Right cardiac atrium (tissue), 5 donors: ENCODE measurements at regions not wholly inside any gene's neighbourhood (a gene's known extent, or its start where the extent isn't known, plus 50 kb on each side); places are given as distances from the start of the nearest gene placed in this dataset.

ENCODE experiments used
- ATAC-seq, 2 donors: fragments of 200-7000 bp; cut with Tn5 transposase; one replicate each; pipeline versions ENCODE4 v1.8.0 to v1.9.1; 2020; ENCODE audit warnings: moderate library complexity in 2 of 2, mild to moderate bottlenecking in 1 of 2
- DNase-seq, 3 donors: peaks; one replicate each; pipeline ENCODE4 v3.0.0-alpha.2; 2020
- H3K27ac ChIP-seq: one replicate; pipeline ENCODE4 v1.5.1; 2013; ENCODE audit warnings: mild to moderate bottlenecking, low read length, control low read depth, moderate library complexity
- H3K27me3 ChIP-seq: one replicate; pipeline ENCODE4 v1.6.1; 2013; ENCODE audit not compliant: control insufficient read depth, insufficient read depth
- H3K4me1 ChIP-seq: one replicate; pipeline ENCODE4 v1.6.1; 2013; ENCODE audit warnings: low read length; ENCODE audit not compliant: control insufficient read depth, insufficient read depth
- H3K4me3 ChIP-seq: one replicate; pipeline ENCODE4 v1.5.1; 2013; ENCODE audit warnings: low read length, control low read depth
- H3K9me3 ChIP-seq: one replicate; pipeline ENCODE4 v1.6.1; 2013; ENCODE audit warnings: low read length; ENCODE audit not compliant: control insufficient read depth
- WGBS: extraction: QIAGEN DNeasy Blood & Tissue Kit; methylation state at CpG from one replicate; pipeline ENCODE4 v1.1.7; 2013; 5-methylcytosine and 5-hydroxymethylcytosine counted together
- intact Hi-C, 4 donors: fragments of 100-400 bp; cut with DNase I; formaldehyde crosslinking; loops; one replicate each; pipeline versions ENCODE4 v1.11.0 to v1.14.0; 2022 to 2023
- donor health status: healthy with polysubstance abuse.
- donor health status: DM: no; HTN: yes; CAD: no.
- donor health status: DM: no; HTN: no; CAD: no.
- donor health status: DM: no; HTN: yes; CAD: no; lungs with severe emphysema.
- donor health status: DM: yes; HTN: yes; CAD: no.

DNA sequence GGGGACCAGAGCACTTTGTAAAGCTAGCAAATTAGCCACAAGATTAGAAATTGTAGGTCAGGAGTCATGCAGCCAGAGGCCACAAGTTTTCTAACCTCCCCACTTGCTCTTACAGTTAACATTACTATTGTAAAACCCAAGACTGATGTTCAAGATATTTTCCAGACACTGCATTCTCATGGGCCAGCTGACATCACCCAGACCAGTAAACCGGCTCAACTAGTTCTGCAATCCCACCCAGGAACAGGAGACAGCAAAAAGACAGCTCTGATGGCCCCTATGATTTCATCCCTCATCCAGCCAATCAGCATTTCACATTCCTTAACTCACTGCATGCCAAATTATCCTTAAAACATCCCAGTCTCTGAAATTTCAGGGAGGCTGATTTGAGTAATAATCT lies 178.5 kb downstream of the PRR20E start:
- DNase-seq, result no peak
- H3K27me3 ChIP-seq, result no peaks in the 10 kb centered on the region
- H3K27ac ChIP-seq, result no peak overlapping the region
- intact Hi-C loops, result no loop called here
- no peak overlapping the region for H3K4me3 ChIP-seq
- no peak for ATAC-seq
- no peaks in the 10 kb centered on the region for H3K9me3 ChIP-seq
- no peaks in the 10 kb centered on the region for H3K4me1 ChIP-seq
- 54% methylated on average over 1 of the region's 1 CpG for WGBS

GRCh38 chr13:57346786-57347185 lies 179.8 kb downstream of the PRR20E start:
- WGBS, result 77% methylated on average over 2 of the region's 2 CpGs
- intact Hi-C loops, result no loop called here
- no peak for ATAC-seq

DNA sequence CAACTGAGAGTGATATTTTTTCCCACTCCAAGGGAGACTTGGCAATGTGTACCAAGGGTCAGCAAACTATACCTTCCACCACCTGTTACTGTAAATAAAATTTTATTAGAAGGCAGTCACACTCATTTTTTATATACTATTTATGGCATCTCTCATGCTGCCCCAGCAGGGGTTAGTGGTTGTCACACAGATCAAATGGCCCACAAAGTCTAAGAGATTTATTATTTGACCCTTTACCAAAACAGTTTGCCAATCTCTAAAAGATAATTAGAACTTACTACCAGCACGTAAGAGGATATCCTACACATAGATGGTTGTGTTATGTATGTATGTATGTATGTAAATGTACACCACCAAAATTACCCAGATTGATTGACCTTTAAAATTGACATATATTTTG lies 185.1 kb downstream of the PRR20E start:
- WGBS, result 80% methylated on average over 1 of the region's 1 CpG
- intact Hi-C loops, result no loop called here

More at GRCh38 chr13:57346786-57347185, 179.8 kb downstream of the PRR20E start:
- Histone ChIP-seq H3K4me3 (no peak overlapping the region), H3K27ac (no peak overlapping the region), H3K27me3 (no peaks in the 10 kb centered on the region), H3K4me1 (no peaks in the 10 kb centered on the region), H3K9me3 (no peaks in the 10 kb centered on the region)
- no peak for DNase-seq

GRCh38 chr13:57353831-57354230 lies 186.8 kb downstream of the PRR20E start:
- Histone ChIP-seq H3K4me1 (no peaks in the 10 kb centered on the region), H3K9me3 (no peaks in the 10 kb centered on the region), H3K27me3 (no peaks in the 10 kb centered on the region), H3K27ac (no peak overlapping the region), H3K4me3 (no peak overlapping the region)
- ATAC-seq (no peak), DNase-seq (no peak)
- 57% methylated on average over 3 of the region's 3 CpGs for WGBS
- intact Hi-C loops, result no loop called here

More for the DNA sequence above, 185.1 kb downstream of the PRR20E start:
- no peak overlapping the region for H3K27ac ChIP-seq
- H3K27me3 ChIP-seq, result no peaks in the 10 kb centered on the region
- DNase-seq (no peak), ATAC-seq (no peak)
- no peaks in the 10 kb centered on the region for H3K9me3 ChIP-seq
- no peaks in the 10 kb centered on the region for H3K4me1 ChIP-seq
- H3K4me3 ChIP-seq, result no peak overlapping the region

DNA sequence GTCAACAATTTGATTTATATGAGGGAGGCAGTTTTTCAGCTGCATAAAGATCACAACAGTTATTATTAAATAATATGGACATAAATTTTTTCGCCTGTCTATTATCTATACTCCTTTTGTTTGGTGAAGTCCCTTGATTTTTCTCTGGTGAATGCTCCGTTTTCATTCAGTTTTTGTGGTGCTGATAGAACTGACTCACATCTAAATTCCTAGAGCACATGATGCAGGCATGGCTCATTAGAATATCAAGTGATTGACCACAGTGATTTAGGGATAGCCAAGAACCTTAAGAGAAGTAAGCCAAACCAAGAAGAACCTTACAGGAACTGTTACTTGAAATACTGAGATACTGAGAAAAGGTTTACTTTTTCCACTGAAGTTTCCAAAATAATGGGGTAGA lies 208.9 kb downstream of the PRR20E start:
- 69% methylated on average over 2 of the region's 2 CpGs for WGBS
- intact Hi-C loops, result loop anchor here in 1 of 4 donors (10.0 kb wide), 1 partner anchor 59 kb away; no protein-coding TSS in a partner anchor
- Histone ChIP-seq H3K4me3 (no peak overlapping the region), H3K27ac (no peak overlapping the region), H3K9me3 (no peaks in the 10 kb centered on the region), H3K4me1 (no peaks in the 10 kb centered on the region), H3K27me3 (no peaks in the 10 kb centered on the region)
- DNase-seq (no peak), ATAC-seq (no peak)

DNA sequence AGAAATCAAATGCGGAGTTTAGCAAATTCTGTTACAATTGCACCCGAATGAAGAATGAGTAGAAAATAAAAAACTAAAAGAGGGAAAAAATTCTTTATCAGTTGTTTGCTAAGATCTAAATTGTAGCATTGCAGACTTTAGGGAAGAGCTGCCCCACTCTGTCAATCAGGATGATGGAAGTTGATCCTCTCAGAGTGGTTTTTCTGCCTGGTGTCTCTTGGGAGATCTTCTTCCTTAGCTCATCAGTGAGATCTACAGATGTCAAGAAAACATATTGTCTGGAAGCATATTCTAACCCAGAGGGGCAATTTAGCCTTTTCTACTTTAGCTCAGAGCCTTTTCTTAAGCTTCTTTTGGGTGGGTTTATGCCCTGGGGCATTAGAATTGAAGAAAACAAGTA lies 223.2 kb upstream of the PCDH17 start:
- WGBS, result 85% methylated on average over 2 of the region's 2 CpGs
- ATAC-seq, result no peak

GRCh38 chr13:57409121-57409520 lies 222.4 kb upstream of the PCDH17 start:
- intact Hi-C loops, result no loop called here
- H3K27me3 ChIP-seq, result no peaks in the 10 kb centered on the region
- H3K4me1 ChIP-seq, result no peaks in the 10 kb centered on the region
- H3K27ac ChIP-seq, result no peak overlapping the region
- ATAC-seq (no peak), DNase-seq (no peak)
- H3K4me3 ChIP-seq, result no peak overlapping the region
- H3K9me3 ChIP-seq, result no peaks in the 10 kb centered on the region

More for the DNA sequence above, 223.2 kb upstream of the PCDH17 start:
- DNase-seq, result no peak
- H3K9me3 ChIP-seq, result no peaks in the 10 kb centered on the region
- no peak overlapping the region for H3K27ac ChIP-seq
- H3K4me1 ChIP-seq, result no peaks in the 10 kb centered on the region
- H3K4me3 ChIP-seq, result no peak overlapping the region
- intact Hi-C loops, result no loop called here
- H3K27me3 ChIP-seq, result no peaks in the 10 kb centered on the region

DNA sequence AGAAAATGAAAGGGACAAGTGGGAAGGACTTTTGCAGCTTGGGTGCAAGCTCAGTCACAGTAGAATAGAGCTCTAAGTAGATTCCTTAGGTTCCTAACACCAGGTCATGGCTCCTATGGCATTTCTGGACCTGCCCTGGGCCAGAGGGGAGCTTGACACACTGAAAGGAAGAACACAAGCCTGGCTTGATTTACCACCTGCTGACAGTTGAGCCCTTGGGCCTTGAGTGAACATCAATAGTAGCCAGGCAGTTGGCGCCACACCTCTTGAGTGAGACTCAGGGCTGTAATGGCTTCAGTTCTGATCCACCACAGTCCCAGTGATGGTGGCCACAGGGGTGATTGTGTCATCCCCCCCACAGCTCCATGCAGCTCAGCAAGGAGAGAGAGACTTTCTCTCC lies 221.9 kb upstream of the PCDH17 start:
- intact Hi-C loops, result no loop called here
- Histone ChIP-seq H3K4me1 (no peaks in the 10 kb centered on the region), H3K4me3 (no peak overlapping the region), H3K27ac (no peak overlapping the region), H3K27me3 (no peaks in the 10 kb centered on the region), H3K9me3 (no peaks in the 10 kb centered on the region)
- 89% methylated on average over 1 of the region's 1 CpG for WGBS
- DNase-seq (peak in 1 of 3 donors; percentile 14), ATAC-seq (no peak)

GRCh38 chr13:57418067-57418677 lies 213.4 kb upstream of the PCDH17 start:
- intact Hi-C loops, result no loop called here
- H3K4me3 ChIP-seq, result no peak overlapping the region
- WGBS, result 57% methylated on average over 6 of the region's 6 CpGs
- H3K27me3 ChIP-seq, result no peaks in the 10 kb centered on the region
- DNase-seq, result no peak
- H3K4me1 ChIP-seq, result no peaks in the 10 kb centered on the region
- H3K9me3 ChIP-seq, result no peaks in the 10 kb centered on the region
- H3K27ac ChIP-seq, result no peak overlapping the region
- ATAC-seq, result no peak

DNA sequence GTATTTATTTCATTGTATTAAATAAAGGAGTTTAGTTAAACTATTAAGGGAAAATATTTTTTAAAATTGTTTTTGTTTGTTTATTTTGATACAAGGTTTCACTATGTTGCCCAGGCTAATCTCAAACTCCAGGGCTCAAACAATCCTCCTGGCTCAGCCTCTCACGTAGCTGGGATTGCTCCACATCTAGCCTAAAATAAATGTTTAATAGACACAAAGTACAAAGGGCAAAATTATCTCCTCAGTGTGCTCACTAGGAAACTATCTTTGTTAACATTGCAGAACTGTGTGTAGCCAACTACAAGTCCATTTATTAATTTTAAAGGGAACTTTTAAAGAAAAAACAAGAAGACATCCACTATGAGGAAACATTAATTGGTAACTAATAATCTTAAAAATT lies 207.2 kb upstream of the PCDH17 start:
- ATAC-seq, result no peak
- H3K4me1 ChIP-seq, result no peaks in the 10 kb centered on the region
- no peak overlapping the region for H3K27ac ChIP-seq

DNA sequence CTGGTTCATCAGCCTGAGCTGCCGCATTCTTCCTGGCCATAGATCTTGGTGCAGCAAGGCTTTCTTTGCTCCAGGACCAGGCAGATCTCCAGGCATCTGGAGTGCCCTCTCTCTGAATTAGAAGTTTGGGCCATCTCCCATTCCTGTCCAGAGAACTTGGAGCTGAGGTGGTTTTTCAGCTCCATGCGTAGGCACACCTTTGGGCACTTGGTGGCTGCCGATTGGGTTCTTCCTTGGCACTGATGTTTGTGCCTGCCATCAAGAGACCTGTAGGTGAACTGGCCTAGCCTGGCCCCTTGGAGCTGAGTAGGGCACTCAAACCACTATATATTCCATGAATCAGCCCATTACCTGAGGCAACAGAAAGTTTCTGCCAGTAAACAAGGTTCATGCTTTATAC lies 206.0 kb upstream of the PCDH17 start:
- H3K9me3 ChIP-seq, result no peaks in the 10 kb centered on the region
- H3K4me3 ChIP-seq, result no peak overlapping the region
- no peaks in the 10 kb centered on the region for H3K27me3 ChIP-seq
- no peak overlapping the region for H3K27ac ChIP-seq
- H3K4me1 ChIP-seq, result no peaks in the 10 kb centered on the region
- 88% methylated on average over 3 of the region's 3 CpGs for WGBS
- intact Hi-C loops, result no loop called here
- no peak for DNase-seq
- no peak for ATAC-seq

More for the DNA sequence above, 207.2 kb upstream of the PCDH17 start:
- H3K4me3 ChIP-seq, result no peak overlapping the region
- WGBS, result 49% methylated on average over 1 of the region's 1 CpG
- no peak for DNase-seq
- H3K9me3 ChIP-seq, result no peaks in the 10 kb centered on the region
- intact Hi-C loops, result no loop called here
- H3K27me3 ChIP-seq, result no peaks in the 10 kb centered on the region

GRCh38 chr13:57437587-57437986 lies 194.0 kb upstream of the PCDH17 start:
- intact Hi-C loops, result loop anchor here in 1 of 4 donors (10.0 kb wide), 1 partner anchor 63 kb away; no protein-coding TSS in a partner anchor
- no peaks in the 10 kb centered on the region for H3K4me1 ChIP-seq
- H3K27me3 ChIP-seq, result no peaks in the 10 kb centered on the region
- H3K27ac ChIP-seq, result no peak overlapping the region
- WGBS, result 81% methylated on average over 2 of the region's 2 CpGs
- no peaks in the 10 kb centered on the region for H3K9me3 ChIP-seq
- ATAC-seq (no peak), DNase-seq (no peak)
- H3K4me3 ChIP-seq, result no peak overlapping the region
